Testis (tissue), 2 donors: ENCODE measurements at regions not wholly inside any gene's neighbourhood (a gene's known extent, or its start where the extent isn't known, plus 50 kb on each side); places are given as distances from the start of the nearest gene placed in this dataset.

Source experiments
- DNase-seq: peaks from one replicate; pipeline ENCODE4 v3.0.0-alpha.2; 2019
- H3K27ac ChIP-seq, 2 donors: fragments of 200-600 bp; sonication (generic); one replicate each; pipeline ENCODE4 v1.5.1; 2019
- H3K27me3 ChIP-seq: fragments of 200-600 bp; sonication (generic); one replicate; pipeline ENCODE4 v1.5.1; 2019
- H3K36me3 ChIP-seq: fragments of 200-600 bp; sonication (generic); one replicate; pipeline ENCODE4 v1.5.1; 2017; ENCODE audit warnings: low read depth; ENCODE audit errors: missing control alignments
- H3K4me1 ChIP-seq: fragments of 200-600 bp; sonication (generic); one replicate; pipeline ENCODE4 v1.5.1; 2019
- H3K4me3 ChIP-seq, 2 donors: fragments of 200-600 bp; sonication (generic); one replicate each; pipeline ENCODE4 v1.5.1; 2017 to 2019
- H3K9me3 ChIP-seq: fragments of 200-600 bp; sonication (generic); one replicate; pipeline ENCODE4 v1.5.1; 2017
- POLR2A ChIP-seq: fragments of 450-650 bp; IDR thresholded peaks from one replicate; pipeline ENCODE4 v1.6.1; 2017; ENCODE audit warnings: antibody characterized with exemption, mild to moderate bottlenecking, moderate library complexity
- WGBS, 2 donors: methylation state at CpG; one replicate each; pipeline ENCODE4 v1.1.5; 2018; 5-methylcytosine and 5-hydroxymethylcytosine counted together
- intact Hi-C: fragments of 100-400 bp; cut with DNase I; formaldehyde crosslinking; loops from one replicate; pipeline ENCODE4 v1.15.1; 2023; ENCODE audit warnings: low total_unique reads
- TF ChIP-seq, protein P1 (sequence below), 3 experiments: fragments of 450-650 bp in 2 of 3; fragments of 200-600 bp in 1 of 3; sonication (generic) in 1 of 3; IDR thresholded peaks; one replicate each; pipeline ENCODE4 v1.5.1; 2016 to 2019; ENCODE audit warnings: antibody characterized with exemption in 3 of 3, mild to moderate bottlenecking in 2 of 3, moderate library complexity in 1 of 3

DNA sequence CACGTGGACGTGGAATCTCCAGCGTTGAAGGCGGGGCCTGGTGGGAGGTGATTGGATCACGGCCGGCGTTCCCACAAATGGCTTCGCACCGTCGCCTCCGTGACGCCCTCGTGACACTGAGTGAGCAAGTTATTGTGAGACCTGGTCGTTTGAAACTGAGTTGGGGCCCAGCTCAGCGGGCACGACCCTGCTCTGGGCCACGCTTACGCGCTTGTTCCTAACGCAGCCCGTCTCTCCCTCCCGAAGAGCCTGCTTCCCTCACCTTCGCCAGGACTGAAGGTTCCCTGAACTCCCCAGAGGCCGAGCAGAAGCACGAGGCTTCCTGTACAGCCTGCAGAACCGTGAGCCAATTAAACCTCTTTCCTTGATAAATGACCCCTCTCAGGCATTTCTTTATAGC is 121.8 kb downstream of the RTP5 start:
- WGBS, 2 donors, result 53 to 81% methylated on average over 26 of the region's 26 CpGs
- H3K4me3 ChIP-seq, result no peak overlapping the region
- TF ChIP-seq POLR2A, result no peak
- TF ChIP-seq, protein P1, sequence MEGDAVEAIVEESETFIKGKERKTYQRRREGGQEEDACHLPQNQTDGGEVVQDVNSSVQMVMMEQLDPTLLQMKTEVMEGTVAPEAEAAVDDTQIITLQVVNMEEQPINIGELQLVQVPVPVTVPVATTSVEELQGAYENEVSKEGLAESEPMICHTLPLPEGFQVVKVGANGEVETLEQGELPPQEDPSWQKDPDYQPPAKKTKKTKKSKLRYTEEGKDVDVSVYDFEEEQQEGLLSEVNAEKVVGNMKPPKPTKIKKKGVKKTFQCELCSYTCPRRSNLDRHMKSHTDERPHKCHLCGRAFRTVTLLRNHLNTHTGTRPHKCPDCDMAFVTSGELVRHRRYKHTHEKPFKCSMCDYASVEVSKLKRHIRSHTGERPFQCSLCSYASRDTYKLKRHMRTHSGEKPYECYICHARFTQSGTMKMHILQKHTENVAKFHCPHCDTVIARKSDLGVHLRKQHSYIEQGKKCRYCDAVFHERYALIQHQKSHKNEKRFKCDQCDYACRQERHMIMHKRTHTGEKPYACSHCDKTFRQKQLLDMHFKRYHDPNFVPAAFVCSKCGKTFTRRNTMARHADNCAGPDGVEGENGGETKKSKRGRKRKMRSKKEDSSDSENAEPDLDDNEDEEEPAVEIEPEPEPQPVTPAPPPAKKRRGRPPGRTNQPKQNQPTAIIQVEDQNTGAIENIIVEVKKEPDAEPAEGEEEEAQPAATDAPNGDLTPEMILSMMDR (IDR thresholded peaks at IDR 0.05), result no peak
- no peak for DNase-seq
- no peaks in the 10 kb centered on the region for H3K36me3 ChIP-seq
- H3K27ac ChIP-seq, result no peak overlapping the region
- intact Hi-C loops, result no loop called here
- H3K9me3 ChIP-seq, result no peaks in the 10 kb centered on the region
- no peaks in the 10 kb centered on the region for H3K4me1 ChIP-seq
- H3K27me3 ChIP-seq, result no peaks in the 10 kb centered on the region

DNA sequence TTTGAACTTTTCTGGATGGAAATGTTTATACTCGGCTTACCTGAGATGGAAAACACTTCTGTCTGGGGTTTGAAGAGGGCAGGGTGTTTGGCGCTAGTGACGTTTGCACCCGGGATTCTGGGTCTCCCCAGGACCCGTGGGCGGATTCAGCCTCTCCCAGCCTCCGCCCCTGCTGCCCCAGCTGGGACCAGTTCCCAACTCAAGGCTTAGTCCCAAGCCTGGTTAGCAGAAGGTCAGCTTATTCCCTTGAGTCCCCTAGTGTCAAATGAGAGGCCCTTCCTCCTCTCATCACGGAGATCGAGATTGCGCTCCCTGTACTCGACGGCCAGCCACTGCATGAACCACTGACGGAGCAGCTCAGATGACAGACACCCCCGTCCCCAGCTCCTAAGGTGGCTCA is 123.2 kb downstream of the RTP5 start:
- 87 to 90% methylated on average over 7 to 14 of the region's 14 CpGs for WGBS, 2 donors
- intact Hi-C loops, result no loop called here

DNA sequence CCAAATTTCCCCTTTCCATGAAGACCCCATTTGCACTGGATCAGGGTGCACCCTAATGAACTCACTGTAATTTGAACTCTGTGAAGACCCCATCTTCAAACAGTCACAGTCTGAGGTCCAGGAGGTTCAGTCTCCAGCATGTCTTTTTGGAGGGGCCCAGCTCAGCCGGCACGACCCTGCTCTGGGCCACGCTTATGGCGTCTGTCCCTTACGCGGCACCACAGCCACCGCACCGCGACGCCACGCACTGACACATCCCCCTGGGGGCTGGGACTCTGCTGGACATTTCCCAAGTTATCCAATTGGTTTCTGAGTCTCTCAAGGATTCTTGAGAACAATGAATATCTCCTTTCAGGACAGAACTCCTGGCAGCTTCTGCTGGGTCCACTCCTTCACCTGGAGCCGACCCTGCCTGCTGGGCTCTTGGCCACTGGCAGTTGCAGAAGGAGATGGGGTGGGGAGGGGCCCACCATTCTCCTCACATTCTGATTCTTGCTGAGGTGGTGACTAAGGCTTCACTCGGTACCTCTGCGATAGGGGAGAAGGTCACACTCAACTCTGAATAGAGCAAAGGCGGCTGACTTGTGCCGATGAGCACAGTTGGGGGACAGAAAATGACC is 124.0 kb downstream of the RTP5 start:
- no peaks in the 10 kb centered on the region for H3K4me1 ChIP-seq
- H3K27me3 ChIP-seq, result no peaks in the 10 kb centered on the region
- no peak for DNase-seq
- H3K36me3 ChIP-seq, result no peaks in the 10 kb centered on the region
- WGBS, 2 donors, result 95 to 96% methylated on average over 16 of the region's 16 CpGs
- intact Hi-C loops, result no loop called here
- H3K9me3 ChIP-seq, result no peaks in the 10 kb centered on the region
- no peak overlapping the region for H3K4me3 ChIP-seq
- TF ChIP-seq, protein P1 (IDR thresholded peaks at IDR 0.05), result no peak
- TF ChIP-seq POLR2A, result no peak
- no peak overlapping the region for H3K27ac ChIP-seq

More for the DNA sequence above, 123.2 kb downstream of the RTP5 start:
- H3K27ac ChIP-seq, result no peak overlapping the region
- no peaks in the 10 kb centered on the region for H3K36me3 ChIP-seq
- H3K4me3 ChIP-seq, result no peak overlapping the region
- no peaks in the 10 kb centered on the region for H3K9me3 ChIP-seq
- no peaks in the 10 kb centered on the region for H3K4me1 ChIP-seq
- no peak for TF ChIP-seq POLR2A
- TF ChIP-seq, protein P1 (IDR thresholded peaks at IDR 0.05), result no peak
- H3K27me3 ChIP-seq, result no peaks in the 10 kb centered on the region
- DNase-seq, result no peak

DNA sequence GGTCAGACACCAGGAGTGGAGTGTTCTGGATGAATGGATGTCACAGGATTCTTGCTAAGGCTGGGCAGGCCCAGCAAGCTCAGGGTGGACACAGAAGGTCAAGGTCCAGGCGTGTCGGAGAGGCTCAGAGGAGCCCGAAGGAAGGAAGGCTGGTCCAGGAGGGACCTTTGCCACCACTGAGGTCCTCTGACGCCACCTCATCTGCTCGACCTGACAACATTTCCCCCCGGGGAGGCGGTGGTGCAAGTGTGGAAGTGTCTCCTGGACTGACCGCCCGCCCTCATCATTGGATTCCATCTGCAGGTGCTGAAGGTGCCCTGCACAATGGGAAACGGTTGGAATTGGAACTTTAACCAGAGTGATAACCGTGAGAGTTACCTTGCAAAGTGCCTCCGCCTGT is 124.6 kb downstream of the RTP5 start:
- Histone ChIP-seq H3K36me3 (no peaks in the 10 kb centered on the region), H3K9me3 (no peaks in the 10 kb centered on the region), H3K27me3 (no peaks in the 10 kb centered on the region), H3K4me1 (no peaks in the 10 kb centered on the region), H3K4me3 (no peak overlapping the region), H3K27ac (no peak overlapping the region)
- intact Hi-C loops, result no loop called here
- 86 to 94% methylated on average over 12 of the region's 12 CpGs for WGBS, 2 donors
- no peak for DNase-seq
- TF ChIP-seq, protein P1 (IDR thresholded peaks at IDR 0.05), result no peak
- no peak for TF ChIP-seq POLR2A

DNA sequence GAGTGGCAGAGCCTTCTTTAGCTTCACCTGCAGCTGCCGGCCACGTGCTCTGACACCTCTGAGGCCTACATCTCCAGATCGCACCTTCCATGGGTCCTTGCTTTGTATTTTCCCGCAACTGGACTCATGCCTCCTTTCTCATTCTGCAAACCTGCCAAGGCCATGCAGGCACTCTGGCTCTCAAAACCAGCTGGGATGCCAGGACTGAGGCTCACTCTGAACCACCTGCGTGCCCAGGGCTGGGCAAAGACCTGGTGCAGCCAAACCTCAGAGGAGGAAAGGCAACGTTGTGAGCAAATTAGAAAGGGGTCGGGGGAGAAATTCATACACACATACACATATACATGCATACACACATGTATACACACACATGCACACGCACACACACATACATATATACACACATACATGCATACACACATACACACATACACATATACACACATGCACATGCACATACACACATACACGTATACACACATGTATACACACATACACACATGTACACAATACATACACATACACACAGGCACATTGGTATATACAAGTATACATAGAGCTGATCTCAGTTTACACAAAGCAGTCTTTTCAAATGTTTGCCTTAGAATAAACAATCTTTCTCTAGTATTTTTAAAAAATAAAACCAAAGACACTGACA is 125.2 kb downstream of the RTP5 start:
- Histone ChIP-seq H3K4me3 (no peak overlapping the region), H3K4me1 (no peaks in the 10 kb centered on the region), H3K36me3 (no peaks in the 10 kb centered on the region), H3K27me3 (no peaks in the 10 kb centered on the region), H3K27ac (no peak overlapping the region), H3K9me3 (no peaks in the 10 kb centered on the region)
- 90 to 94% methylated on average over 9 of the region's 9 CpGs for WGBS, 2 donors
- no peak for TF ChIP-seq POLR2A
- TF ChIP-seq, protein P1 (IDR thresholded peaks at IDR 0.05), result no peak
- intact Hi-C loops, result no loop called here
- DNase-seq, result no peak
